Ovary (tissue), 7 donors: ENCODE measurements at regions not wholly inside any gene's neighbourhood (a gene's known extent, or its start where the extent isn't known, plus 50 kb on each side); places are given as distances from the start of the nearest gene placed in this dataset.
"Not testable (repeated sequence)": the region's sequence is repeated elsewhere in the genome, so short reads cannot be mapped to it uniquely, and the experiment has no call there.

Experiments used
- DNase-seq, 5 donors: peaks; one replicate each; pipeline ENCODE4 v3.0.0-alpha.2; 2019 to 2020
- H3K27ac ChIP-seq, 2 donors: fragments of 200-600 bp; one replicate each; pipeline versions ENCODE4 v1.5.1 to v1.8.0; 2019 to 2022
- H3K27me3 ChIP-seq: fragments of 200-600 bp; one replicate; pipeline ENCODE4 v1.8.0; 2022
- H3K36me3 ChIP-seq: fragments of 200-600 bp; sonication (generic); one replicate; pipeline ENCODE4 v1.5.1; 2019
- H3K4me1 ChIP-seq: one replicate; pipeline ENCODE4 v1.8.1; 2013; ENCODE audit warnings: mild to moderate bottlenecking, moderate library complexity; ENCODE audit not compliant: insufficient read depth
- H3K4me3 ChIP-seq: fragments of 200-600 bp; sonication (generic); one replicate; pipeline ENCODE4 v1.5.1; 2017
- H3K9me3 ChIP-seq, 2 donors: fragments of 200-600 bp in 1 of 2; sonication (generic) in 1 of 2; one replicate each; pipeline versions ENCODE4 v1.5.1 to v1.8.1; 2013 to 2019; ENCODE audit warnings: mild to moderate bottlenecking in 1 of 2, moderate library complexity in 1 of 2
- EP300 ChIP-seq: sonication (generic); formaldehyde crosslinking; IDR thresholded peaks from one replicate; pipeline ENCODE4 v1.6.1; 2017; ENCODE audit warnings: antibody characterized with exemption
- POLR2A ChIP-seq: fragments of 450-650 bp; IDR thresholded peaks from one replicate; pipeline ENCODE4 v1.6.1; 2017; ENCODE audit warnings: antibody characterized with exemption, mild to moderate bottlenecking, moderate library complexity
- WGBS, 3 donors: extraction: QIAGEN DNeasy Blood & Tissue Kit in 1 of 3; methylation state at CpG; one replicate each; pipeline versions ENCODE4 v1.1.5 to v1.1.7; 2013 to 2017; 5-methylcytosine and 5-hydroxymethylcytosine counted together
- intact Hi-C, 4 donors: fragments of 100-400 bp; cut with DNase I; formaldehyde crosslinking; loops; one replicate each; pipeline versions ENCODE4 v1.11.0 to v1.15.1; 2022 to 2023
- TF ChIP-seq, protein P1 (sequence below), 3 donors: fragments of 450-650 bp in 2 of 3; fragments of 200-600 bp in 1 of 3; IDR thresholded peaks; one replicate each; pipeline versions ENCODE4 v1.5.1 to v1.8.0; 2016 to 2022; ENCODE audit warnings: antibody characterized with exemption in 3 of 3, mild to moderate bottlenecking in 1 of 3
- donor health status: DM: no; HTN: no; CAD: no; lungs with moderate emphysema.
- donor health status: DM: no; HTN: no; CAD: no.
- donor health status: Bipolar disorder and iron deficiency.
- donor health status: DM: no; HTN: no; CAD: no.
- donor health status: DM: yes; HTN: yes; CAD: no.

DNA sequence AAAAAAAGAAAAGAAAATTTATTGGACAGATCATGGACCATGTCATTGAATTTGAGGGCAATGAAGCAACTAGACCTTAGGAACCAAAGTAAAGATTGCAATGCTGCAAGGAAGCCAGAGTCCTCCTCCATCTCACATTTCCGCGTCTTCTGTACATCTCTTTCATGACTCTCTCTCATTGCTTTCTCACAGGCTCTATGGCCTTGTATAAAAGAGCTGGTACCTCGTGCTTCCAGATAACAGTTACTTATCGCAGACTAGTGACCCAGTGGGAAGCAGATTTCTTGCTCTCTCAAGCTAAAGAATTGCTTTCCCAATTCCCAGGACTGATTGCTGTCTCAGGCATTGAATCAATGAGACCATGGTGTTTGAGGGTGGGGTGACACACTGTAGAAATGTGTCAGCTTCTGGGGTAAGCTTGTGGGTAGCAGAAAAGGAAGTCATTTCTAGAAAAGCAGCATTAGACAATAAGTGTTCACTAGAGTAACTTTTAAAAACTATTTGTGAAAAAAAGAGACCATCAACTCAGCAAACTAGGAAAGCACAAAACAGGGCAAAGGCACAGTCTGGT lies 635.3 kb downstream of the UTRN start:
- Histone ChIP-seq H3K36me3 (no peaks in the 10 kb centered on the region), H3K27ac (no peak overlapping the region), H3K9me3 (no peaks in the 10 kb centered on the region), H3K4me3 (no peak overlapping the region), H3K27me3 (no peaks in the 10 kb centered on the region), H3K4me1 (no peaks in the 10 kb centered on the region)
- WGBS, 3 donors = 67 to 74% (median 71%) methylated on average over 4 of the region's 4 CpGs
- intact Hi-C loops = no loop called here
- no peak for TF ChIP-seq EP300
- TF ChIP-seq POLR2A = no peak
- TF ChIP-seq, protein P1, sequence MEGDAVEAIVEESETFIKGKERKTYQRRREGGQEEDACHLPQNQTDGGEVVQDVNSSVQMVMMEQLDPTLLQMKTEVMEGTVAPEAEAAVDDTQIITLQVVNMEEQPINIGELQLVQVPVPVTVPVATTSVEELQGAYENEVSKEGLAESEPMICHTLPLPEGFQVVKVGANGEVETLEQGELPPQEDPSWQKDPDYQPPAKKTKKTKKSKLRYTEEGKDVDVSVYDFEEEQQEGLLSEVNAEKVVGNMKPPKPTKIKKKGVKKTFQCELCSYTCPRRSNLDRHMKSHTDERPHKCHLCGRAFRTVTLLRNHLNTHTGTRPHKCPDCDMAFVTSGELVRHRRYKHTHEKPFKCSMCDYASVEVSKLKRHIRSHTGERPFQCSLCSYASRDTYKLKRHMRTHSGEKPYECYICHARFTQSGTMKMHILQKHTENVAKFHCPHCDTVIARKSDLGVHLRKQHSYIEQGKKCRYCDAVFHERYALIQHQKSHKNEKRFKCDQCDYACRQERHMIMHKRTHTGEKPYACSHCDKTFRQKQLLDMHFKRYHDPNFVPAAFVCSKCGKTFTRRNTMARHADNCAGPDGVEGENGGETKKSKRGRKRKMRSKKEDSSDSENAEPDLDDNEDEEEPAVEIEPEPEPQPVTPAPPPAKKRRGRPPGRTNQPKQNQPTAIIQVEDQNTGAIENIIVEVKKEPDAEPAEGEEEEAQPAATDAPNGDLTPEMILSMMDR (IDR thresholded peaks at IDR 0.05) = no peak
- no peak for DNase-seq

DNA sequence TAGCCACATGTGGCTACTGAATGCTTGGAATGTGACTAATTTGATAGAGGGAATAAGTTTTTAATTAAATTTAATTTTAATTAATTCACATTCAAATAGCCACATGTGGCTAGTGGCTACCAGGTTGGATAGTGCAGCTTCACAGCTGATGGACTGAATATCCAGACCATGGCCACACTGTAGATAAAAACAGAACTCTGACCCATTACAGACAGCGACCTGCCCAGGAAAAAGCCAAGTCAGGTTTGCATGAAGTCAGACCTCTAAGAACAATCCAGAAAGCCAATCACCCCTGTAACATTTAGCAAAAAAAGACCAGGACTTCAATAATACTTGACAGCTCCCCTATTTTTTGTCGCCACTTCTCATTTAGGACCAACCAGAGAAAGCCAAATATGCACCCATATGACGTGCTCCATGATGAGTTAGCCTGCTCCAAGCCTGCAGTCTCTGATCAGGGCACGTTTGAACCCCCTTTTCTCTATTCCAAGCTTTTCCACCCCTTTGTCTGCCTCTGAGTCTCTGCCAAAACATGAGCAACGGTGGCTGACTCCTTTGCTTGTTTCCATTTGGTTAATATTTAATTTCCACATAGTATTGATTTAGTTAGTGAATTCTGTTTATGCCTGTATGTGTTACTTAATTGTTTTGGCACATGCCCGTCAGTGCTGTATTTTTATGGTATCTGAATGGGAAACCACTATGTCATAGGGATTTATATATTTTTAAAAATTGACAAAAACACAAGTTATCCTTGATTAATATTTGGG lies 636.3 kb downstream of the UTRN start:
- Histone ChIP-seq H3K36me3 (no peaks in the 10 kb centered on the region), H3K4me1 (no peaks in the 10 kb centered on the region), H3K27ac (no peak overlapping the region), H3K9me3 (no peaks in the 10 kb centered on the region), H3K4me3 (no peak overlapping the region), H3K27me3 (no peaks in the 10 kb centered on the region)
- DNase-seq = no peak
- WGBS, 3 donors = 66 to 76% (median 69%) methylated on average over 6 of the region's 6 CpGs
- intact Hi-C loops = no loop called here
- TF ChIP-seq EP300 (no peak), POLR2A (no peak)

DNA sequence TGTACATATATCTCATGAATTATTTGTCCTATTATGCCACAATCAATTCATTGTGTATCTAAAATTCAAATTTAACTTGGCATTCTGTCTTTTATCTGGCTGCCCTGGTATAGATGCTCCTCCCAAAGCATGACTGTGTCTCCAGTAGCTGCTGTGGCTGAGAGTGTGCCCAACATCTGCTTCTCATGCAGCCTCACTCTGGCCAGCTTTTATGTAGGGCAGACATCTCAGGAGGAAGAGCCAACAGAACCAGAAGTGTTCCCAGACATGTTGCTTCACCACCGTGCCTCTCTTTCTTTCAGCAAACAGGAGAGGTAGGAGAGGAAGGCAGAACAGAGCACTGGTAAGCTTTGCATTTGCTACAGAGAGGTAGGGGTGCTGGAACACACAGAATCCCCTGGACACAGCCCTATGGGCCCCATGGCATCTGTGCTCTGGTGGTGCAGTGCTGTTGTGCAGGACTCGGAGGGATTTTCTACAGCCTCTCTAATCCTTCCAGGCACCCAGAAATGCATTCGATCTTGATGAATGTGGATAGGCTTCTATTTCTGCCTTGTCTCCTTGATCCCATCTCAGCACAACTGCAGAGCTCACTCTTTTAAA lies 637.1 kb downstream of the UTRN start:
- Histone ChIP-seq H3K4me1 (no peaks in the 10 kb centered on the region), H3K27ac (no peak overlapping the region), H3K36me3 (no peaks in the 10 kb centered on the region), H3K4me3 (no peak overlapping the region), H3K27me3 (no peaks in the 10 kb centered on the region), H3K9me3 (no peaks in the 10 kb centered on the region)
- 76 to 81% (median 78%) methylated on average over 3 of the region's 3 CpGs for WGBS, 3 donors
- DNase-seq = no peak
- intact Hi-C loops = no loop called here
- TF ChIP-seq POLR2A = no peak
- TF ChIP-seq, protein P1 (IDR thresholded peaks at IDR 0.05) = no peak
- no peak for TF ChIP-seq EP300

DNA sequence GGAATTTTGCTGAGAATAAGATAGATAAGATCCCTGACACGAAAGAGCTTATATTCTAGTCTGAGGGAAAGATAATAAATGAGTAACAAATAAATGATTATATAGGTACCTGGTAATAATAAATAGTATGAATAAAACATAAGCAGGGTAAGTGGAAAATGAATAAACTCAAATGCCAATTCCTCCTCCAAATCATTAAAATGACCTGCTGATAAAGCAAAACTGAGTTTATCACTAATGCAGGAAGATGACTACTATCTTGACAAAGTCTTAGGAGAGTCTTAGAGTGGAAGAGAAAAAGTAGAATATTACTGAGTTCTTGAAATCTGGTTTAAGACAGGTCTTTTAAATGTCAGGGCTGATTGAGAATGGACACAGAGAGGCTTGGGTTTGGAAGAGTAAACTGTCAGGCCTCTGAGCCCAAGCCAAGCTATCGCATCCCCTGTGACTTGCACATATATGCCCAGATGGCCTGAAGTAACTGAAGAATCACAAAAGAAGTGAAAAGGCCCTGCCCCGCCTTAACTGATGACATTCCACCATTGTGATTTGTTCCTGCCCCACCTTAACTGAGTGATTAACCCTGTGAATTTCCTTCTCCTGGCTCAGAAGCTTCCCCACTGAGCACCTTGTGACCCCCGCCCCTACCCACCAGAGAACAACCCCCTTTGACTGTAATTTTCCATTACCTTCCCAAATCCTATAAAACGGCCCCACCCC lies 637.8 kb downstream of the UTRN start:
- DNase-seq, H3K4me3 ChIP-seq, H3K27ac ChIP-seq, H3K9me3 ChIP-seq, H3K4me1 ChIP-seq, H3K27me3 ChIP-seq, H3K36me3 ChIP-seq, intact Hi-C loops: not testable (repeated sequence)
- WGBS, 3 donors = 86 to 89% (median 87%) methylated on average over 4 to 5 of the region's 5 CpGs

DNA sequence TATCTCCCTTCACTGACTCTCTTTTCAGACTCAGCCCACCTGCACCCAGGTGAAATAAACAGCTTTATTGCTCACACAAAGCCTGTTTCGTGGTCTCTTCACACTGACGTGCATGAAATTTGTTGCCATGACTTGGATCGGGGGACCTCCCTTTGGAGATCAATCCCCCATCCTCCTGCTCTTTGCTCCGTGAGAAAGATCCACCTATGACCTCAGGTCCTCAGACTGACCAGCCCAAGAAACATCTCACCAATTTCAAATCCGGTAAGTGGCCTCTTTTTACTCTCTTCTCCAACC lies 638.3 kb downstream of the UTRN start:
- H3K9me3 ChIP-seq, H3K27ac ChIP-seq, H3K4me3 ChIP-seq, H3K36me3 ChIP-seq, H3K4me1 ChIP-seq, H3K27me3 ChIP-seq, DNase-seq, intact Hi-C loops: not testable (repeated sequence)
- 89 to 96% (median 90%) methylated on average over 4 to 5 of the region's 5 CpGs for WGBS, 3 donors

DNA sequence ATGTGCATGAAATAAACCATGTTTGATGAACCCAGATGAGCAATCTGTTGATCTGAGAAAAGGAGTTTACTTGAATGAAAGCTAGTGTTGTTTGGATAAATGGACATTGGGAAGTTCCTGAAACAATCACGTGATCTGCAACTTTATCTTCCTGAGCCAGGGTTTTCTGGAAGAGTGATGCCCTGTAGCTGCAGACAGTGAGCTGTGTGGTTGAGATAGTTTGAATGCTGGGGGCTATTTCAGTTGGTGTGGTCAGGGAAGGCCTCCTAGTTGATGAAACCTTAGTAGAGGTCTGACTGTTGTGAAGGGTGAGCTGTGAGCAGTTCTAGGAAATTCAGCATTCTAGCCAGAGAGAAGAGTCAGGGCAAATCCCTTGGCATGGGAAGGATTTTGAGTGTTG lies 643.7 kb downstream of the UTRN start:
- Histone ChIP-seq H3K4me3 (no peak overlapping the region), H3K4me1 (no peaks in the 10 kb centered on the region), H3K36me3 (no peaks in the 10 kb centered on the region), H3K27ac (no peak overlapping the region), H3K27me3 (no peaks in the 10 kb centered on the region), H3K9me3 (no peaks in the 10 kb centered on the region)
- no peak for DNase-seq
- 90 to 94% (median 93%) methylated on average over 1 of the region's 1 CpG for WGBS, 3 donors
- intact Hi-C loops = no loop called here
- TF ChIP-seq POLR2A (no peak), EP300 (no peak)
